MG63 (cell line): ENCODE measurements at regions not wholly inside any gene's neighbourhood (a gene's known extent, or its start where the extent isn't known, plus 50 kb on each side); places are given as distances from the start of the nearest gene placed in this dataset.
"Not testable (repeated sequence)": the region's sequence is repeated elsewhere in the genome, so short reads cannot be mapped to it uniquely, and the experiment has no call there.

Experiments
- DNase-seq: peaks from one replicate; pipeline ENCODE4 v3.0.0-alpha.2; 2020
- H3K27me3 ChIP-seq: fragments of 250-450 bp; sonication (Bioruptor Pico); 2 replicates; pipeline ENCODE4 v1.5.1; 2020; ENCODE audit warnings: mild to moderate bottlenecking, moderate library complexity
- H3K36me3 ChIP-seq: fragments of 250-450 bp; sonication (Bioruptor Pico); 2 replicates; pipeline ENCODE4 v1.5.1; 2020; ENCODE audit warnings: mild to moderate bottlenecking, moderate library complexity
- H3K4me3 ChIP-seq: fragments of 250-450 bp; sonication (Bioruptor Pico); 2 replicates; pipeline ENCODE4 v1.5.1; 2020; ENCODE audit warnings: mild to moderate bottlenecking, moderate library complexity
- H3K9me3 ChIP-seq: fragments of 250-450 bp; sonication (Bioruptor Pico); 2 replicates; pipeline ENCODE4 v1.5.1; 2020; ENCODE audit warnings: mild to moderate bottlenecking, moderate library complexity

GRCh38 chr1:29681416-29681815 is 445.1 kb downstream of the PTPRU start:
- H3K36me3 ChIP-seq, H3K9me3 ChIP-seq, DNase-seq, H3K4me3 ChIP-seq, H3K27me3 ChIP-seq: not testable (repeated sequence)

- Histone ChIP-seq H3K9me3 (no peaks in the 10 kb centered on the region), H3K4me3 (no peak overlapping the region), H3K36me3 (no peaks in the 10 kb centered on the region), H3K27me3 (no peaks in the 10 kb centered on the region)
- DNase-seq: no peak
These were observed 443.7 kb downstream of the PTPRU start for GRCh38 chr1:29679828-29680558.

- Histone ChIP-seq H3K27me3 (no peaks in the 10 kb centered on the region), H3K36me3 (no peaks in the 10 kb centered on the region), H3K4me3 (no peak overlapping the region), H3K9me3 (no peaks in the 10 kb centered on the region)
- DNase-seq: no peak
These were observed 443.0 kb downstream of the PTPRU start for GRCh38 chr1:29679316-29679715.

GRCh38 chr1:29677028-29678024 is 441.0 kb downstream of the PTPRU start:
- H3K27me3 ChIP-seq: no peaks in the 10 kb centered on the region
- DNase-seq: no peak
- H3K9me3 ChIP-seq: no peaks in the 10 kb centered on the region
- no peak overlapping the region for H3K4me3 ChIP-seq
- H3K36me3 ChIP-seq: no peaks in the 10 kb centered on the region

GRCh38 chr1:29676496-29676895 is 440.2 kb downstream of the PTPRU start:
- H3K4me3 ChIP-seq: no peak overlapping the region
- no peak for DNase-seq
- no peaks in the 10 kb centered on the region for H3K9me3 ChIP-seq
- H3K36me3 ChIP-seq: no peaks in the 10 kb centered on the region
- no peaks in the 10 kb centered on the region for H3K27me3 ChIP-seq

- no peaks in the 10 kb centered on the region for H3K9me3 ChIP-seq
- H3K4me3 ChIP-seq: no peak overlapping the region
- no peak for DNase-seq
- H3K27me3 ChIP-seq: no peaks in the 10 kb centered on the region
- no peaks in the 10 kb centered on the region for H3K36me3 ChIP-seq
These were observed 439.4 kb downstream of the PTPRU start for GRCh38 chr1:29675481-29676263.

GRCh38 chr1:29674627-29675326 is 438.5 kb downstream of the PTPRU start:
- no peak for DNase-seq

GRCh38 chr1:29673669-29674626 is 437.6 kb downstream of the PTPRU start:
- Histone ChIP-seq H3K36me3 (no peaks in the 10 kb centered on the region), H3K4me3 (no peak overlapping the region), H3K27me3 (no peaks in the 10 kb centered on the region), H3K9me3 (no peaks in the 10 kb centered on the region)
- no peak for DNase-seq

More at GRCh38 chr1:29674627-29675326, 438.5 kb downstream of the PTPRU start:
- H3K36me3 ChIP-seq: no peaks in the 10 kb centered on the region
- H3K9me3 ChIP-seq: no peaks in the 10 kb centered on the region
- no peak overlapping the region for H3K4me3 ChIP-seq
- no peaks in the 10 kb centered on the region for H3K27me3 ChIP-seq

- DNase-seq: no peak
- Histone ChIP-seq H3K4me3 (no peak overlapping the region), H3K36me3 (no peaks in the 10 kb centered on the region), H3K27me3 (peaks cover 4% of the 10 kb centered on the region; the same call in 1 of the 2 replicates), H3K9me3 (no peaks in the 10 kb centered on the region)
These were observed 436.8 kb downstream of the PTPRU start for GRCh38 chr1:29673228-29673500.

- Histone ChIP-seq H3K4me3 (no peak overlapping the region), H3K36me3 (no peaks in the 10 kb centered on the region), H3K9me3 (no peaks in the 10 kb centered on the region), H3K27me3 (peaks cover 5% of the 10 kb centered on the region)
- no peak for DNase-seq
These were observed 436.3 kb downstream of the PTPRU start for GRCh38 chr1:29672416-29673227.

GRCh38 chr1:29671446-29672356 is 435.4 kb downstream of the PTPRU start:
- Histone ChIP-seq H3K36me3 (no peaks in the 10 kb centered on the region), H3K9me3 (no peaks in the 10 kb centered on the region), H3K4me3 (no peak overlapping the region), H3K27me3 (peaks cover 13% of the 10 kb centered on the region)
- no peak for DNase-seq

- Histone ChIP-seq H3K36me3 (no peaks in the 10 kb centered on the region), H3K9me3 (no peaks in the 10 kb centered on the region), H3K27me3 (peaks cover 22% of the 10 kb centered on the region), H3K4me3 (no peak overlapping the region)
- no peak for DNase-seq
These were observed 434.4 kb downstream of the PTPRU start for GRCh38 chr1:29670752-29671151.

- H3K9me3 ChIP-seq: no peaks in the 10 kb centered on the region
- H3K36me3 ChIP-seq: no peaks in the 10 kb centered on the region
- H3K4me3 ChIP-seq: no peak overlapping the region
- no peak for DNase-seq
- peaks cover 24% of the 10 kb centered on the region for H3K27me3 ChIP-seq
These were observed 433.6 kb downstream of the PTPRU start for GRCh38 chr1:29669912-29670311.
